H9 (cell line): ENCODE measurements at regions not wholly inside any gene's neighbourhood (a gene's known extent, or its start where the extent isn't known, plus 50 kb on each side); places are given as distances from the start of the nearest gene placed in this dataset.

Source experiments
- DNase-seq: peaks from one replicate; pipeline ENCODE4 v3.0.0-alpha.2; 2017
- H2AFZ ChIP-seq: one replicate; pipeline ENCODE4 v1.6.1; 2013; ENCODE audit warnings: mild to moderate bottlenecking, low read length, control low read depth, moderate library complexity
- H2AK5ac ChIP-seq: 2 replicates; pipeline ENCODE4 v1.6.1; 2013; ENCODE audit warnings: low read length, control low read depth, mixed read lengths; ENCODE audit not compliant: insufficient read length
- H2BK120ac ChIP-seq: one replicate; pipeline ENCODE4 v1.6.1; 2013; ENCODE audit warnings: low read depth, mild to moderate bottlenecking, low read length, control low read depth, inconsistent platforms; ENCODE audit not compliant: poor library complexity, severe bottlenecking
- H2BK12ac ChIP-seq: 2 replicates; pipeline ENCODE4 v1.6.1; 2013; ENCODE audit warnings: low read length, control low read depth, mixed read lengths, low read depth; ENCODE audit not compliant: insufficient read length
- H2BK15ac ChIP-seq: 2 replicates; pipeline ENCODE4 v1.6.1; 2013; ENCODE audit warnings: low read depth, low read length, control low read depth
- H2BK20ac ChIP-seq: one replicate; pipeline ENCODE4 v1.6.1; 2013; ENCODE audit warnings: low read depth, mild to moderate bottlenecking, low read length, control low read depth, inconsistent platforms; ENCODE audit not compliant: poor library complexity, severe bottlenecking
- H2BK5ac ChIP-seq: 2 replicates; pipeline ENCODE4 v1.6.1; 2013; ENCODE audit warnings: low read length, control low read depth, mixed read lengths; ENCODE audit not compliant: insufficient read length
- H3K14ac ChIP-seq: 2 replicates; pipeline ENCODE4 v1.6.1; 2013; ENCODE audit warnings: low read length, control low read depth; ENCODE audit not compliant: insufficient read depth
- H3K18ac ChIP-seq: 2 replicates; pipeline ENCODE4 v1.6.1; 2013; ENCODE audit warnings: low read depth, mild to moderate bottlenecking, mixed read lengths, low read length, control low read depth; ENCODE audit not compliant: insufficient read length
- H3K23ac ChIP-seq: 2 replicates; pipeline ENCODE4 v1.6.1; 2013; ENCODE audit warnings: low read length, control low read depth, mixed read lengths, low read depth; ENCODE audit not compliant: insufficient read length
- H3K23me2 ChIP-seq: 2 replicates; pipeline ENCODE4 v1.6.1; 2013; ENCODE audit warnings: low read depth, mild to moderate bottlenecking, mixed read lengths, low read length, control low read depth; ENCODE audit not compliant: insufficient read length, poor library complexity, severe bottlenecking
- H3K27ac ChIP-seq: 2 replicates; pipeline ENCODE4 v1.5.1; 2013; ENCODE audit warnings: low read length, control low read depth, mixed read lengths, low read depth; ENCODE audit not compliant: insufficient read length
- H3K27me3 ChIP-seq: 2 replicates; pipeline ENCODE4 v1.6.1; 2013; ENCODE audit warnings: low read length, control low read depth, inconsistent platforms; ENCODE audit not compliant: insufficient read depth
- H3K4ac ChIP-seq: 2 replicates; pipeline ENCODE4 v1.6.1; 2013; ENCODE audit warnings: low read depth, mild to moderate bottlenecking, control low read depth, inconsistent platforms, low read length, moderate library complexity
- H3K4me1 ChIP-seq: 2 replicates; pipeline ENCODE4 v1.6.1; 2013; ENCODE audit warnings: low read length, control low read depth, inconsistent platforms; ENCODE audit not compliant: insufficient read depth
- H3K4me2 ChIP-seq: 2 replicates; pipeline ENCODE4 v1.6.1; 2013; ENCODE audit warnings: low read length, control low read depth, mixed read lengths; ENCODE audit not compliant: insufficient read length, insufficient read depth
- H3K56ac ChIP-seq: 2 replicates; pipeline ENCODE4 v1.6.1; 2013; ENCODE audit warnings: low read depth, mild to moderate bottlenecking, mixed read lengths, low read length, control low read depth; ENCODE audit not compliant: insufficient read length
- H3K79me1 ChIP-seq: 2 replicates; pipeline ENCODE4 v1.6.1; 2013; ENCODE audit warnings: low read depth, mild to moderate bottlenecking, moderate library complexity, low read length, control low read depth, inconsistent platforms; ENCODE audit not compliant: insufficient read depth, poor library complexity, severe bottlenecking
- H3K79me2 ChIP-seq: 2 replicates; pipeline ENCODE4 v1.6.1; 2013; ENCODE audit warnings: low read length, control low read depth, inconsistent platforms; ENCODE audit not compliant: insufficient read depth
- H3K9ac ChIP-seq: 2 replicates; pipeline ENCODE4 v1.6.1; 2013; ENCODE audit warnings: low read length, control low read depth, mixed read lengths; ENCODE audit not compliant: insufficient read length; ENCODE audit errors: extremely low read depth
- H3K9me3 ChIP-seq: one replicate; pipeline ENCODE4 v1.6.1; 2013; ENCODE audit warnings: low read depth, low read length, inconsistent platforms; ENCODE audit not compliant: control insufficient read depth
- H3T11ph ChIP-seq: one replicate; pipeline ENCODE4 v1.6.1; 2013; ENCODE audit warnings: mild to moderate bottlenecking, low read length, control low read depth, inconsistent platforms
- H4K20me1 ChIP-seq: one replicate; pipeline ENCODE4 v1.6.1; 2013; ENCODE audit not compliant: control insufficient read depth, insufficient read length, insufficient read depth
- H4K5ac ChIP-seq: 2 replicates; pipeline ENCODE4 v1.6.1; 2013; ENCODE audit warnings: low read depth, mild to moderate bottlenecking, mixed read lengths, low read length, control low read depth; ENCODE audit not compliant: insufficient read length
- H4K8ac ChIP-seq: replicated peaks from 2 replicates; pipeline ENCODE4 v1.6.1; 2013; ENCODE audit warnings: low read length, control low read depth, mixed read lengths, low read depth; ENCODE audit not compliant: insufficient read length
- H4K91ac ChIP-seq: 2 replicates; pipeline ENCODE4 v1.6.1; 2013; ENCODE audit warnings: low read depth, mild to moderate bottlenecking, moderate library complexity, mixed read lengths, low read length, control low read depth; ENCODE audit not compliant: insufficient read length
- H3K27ac Mint-ChIP-seq, 3 experiments: 2 replicates in 2 of 3; 3 replicates in 1 of 3; pipeline ENCODE4 v1.8.0; 2020 to 2021; ENCODE audit warnings: mixed read lengths in 3 of 3, mild to moderate bottlenecking in 1 of 3, moderate library complexity in 1 of 3
- H3K27me3 Mint-ChIP-seq: 2 replicates; pipeline ENCODE4 v1.8.0; 2021; ENCODE audit warnings: low read depth, mild to moderate bottlenecking, moderate library complexity, mixed read lengths
- H3K36me3 Mint-ChIP-seq, 3 experiments: 2 replicates in 2 of 3; 3 replicates in 1 of 3; pipeline ENCODE4 v1.8.0; 2020 to 2021; ENCODE audit warnings: low read depth in 3 of 3, mixed read lengths in 3 of 3; ENCODE audit not compliant: insufficient read depth in 1 of 3
- H3K4me1 Mint-ChIP-seq, 2 experiments: 2 replicates each; pipeline ENCODE4 v1.8.0; 2020; ENCODE audit warnings: mixed read lengths in 2 of 2
- H3K4me3 Mint-ChIP-seq, 2 experiments: 2 replicates in 1 of 2; 3 replicates in 1 of 2; pipeline ENCODE4 v1.8.0; 2020 to 2021; ENCODE audit warnings: mild to moderate bottlenecking in 2 of 2, mixed read lengths in 2 of 2, moderate library complexity in 1 of 2
- H3K9me3 Mint-ChIP-seq, 2 experiments: 2 replicates in 1 of 2; 3 replicates in 1 of 2; pipeline ENCODE4 v1.8.0; 2020; ENCODE audit warnings: mild to moderate bottlenecking in 2 of 2, mixed read lengths in 2 of 2, moderate library complexity in 1 of 2
- CTCF ChIP-seq: fragments of 200-600 bp; sonication (generic); conservative IDR thresholded peaks from 3 replicates; pipeline ENCODE4 v1.8.0; 2021; ENCODE audit warnings: antibody characterized with exemption, mild to moderate bottlenecking
- WGBS: extraction: QIAGEN DNeasy Blood & Tissue Kit; methylation state at CpG from one replicate; pipeline ENCODE4 v1.1.7; 2013; ENCODE audit warnings: missing lambda C conversion rate, low lambda C conversion rate, mixed read lengths; ENCODE audit not compliant: insufficient read length; ENCODE audit errors: extremely low coverage; 5-methylcytosine and 5-hydroxymethylcytosine counted together

GRCh38 chr12:92466391-92467305, 236.1 kb upstream of the PLEKHG7 start:
- Histone ChIP-seq H3K79me2 (no peaks in the 10 kb centered on the region), H3K23ac (no peak overlapping the region), H3K23me2 (no peaks in the 10 kb centered on the region), H4K20me1 (no peaks in the 10 kb centered on the region), H3K14ac (peak overlapping the region; percentile 62; the same call in 1 of the 2 replicates), H3K79me1 (no peaks in the 10 kb centered on the region), H3T11ph (no peak overlapping the region), H3K56ac (no peak overlapping the region), H2BK5ac (no peak overlapping the region), H3K9me3 (no peaks in the 10 kb centered on the region), H3K4ac (no peak overlapping the region), H2BK15ac (no peak overlapping the region), H2BK120ac (no peak overlapping the region), H2AFZ (peak overlapping the region; percentile 63), H2AK5ac (no peak overlapping the region), H3K4me2 (peak overlapping the region; percentile 41), H4K5ac (no peak overlapping the region), H3K18ac (peak overlapping the region; percentile 50), H2BK12ac (no peak overlapping the region), H2BK20ac (no peak overlapping the region), H3K9ac (no peak overlapping the region), H3K27me3 (no peaks in the 10 kb centered on the region), H4K91ac (no peak overlapping the region), H4K8ac (no peak overlapping the region), H3K4me1 (peaks cover 14% of the 10 kb centered on the region), H3K27ac (peak overlapping the region; percentile 95)
- no CpG with 5 or more reads among the region's 13 CpGs for WGBS
- peak; percentile 51 for DNase-seq
- Mint-ChIP-seq H3K27me3 (no peaks in the 10 kb centered on the region), H3K4me3 (peak overlapping the region; percentile 4 to 57; a peak in 3 of 5 replicates), H3K4me1 (peaks cover 56 to 64% of the 10 kb centered on the region in 2 experiments), H3K36me3 (no peaks in the 10 kb centered on the region; a peak in 1 of 7 replicates), H3K27ac (peak overlapping the region; percentile 74 to 98 (median 95)), H3K9me3 (no peaks in the 10 kb centered on the region; a peak in 1 of 5 replicates)
- TF ChIP-seq CTCF: no peak
